ENCODE measurements at regions not wholly inside any gene's neighbourhood (a gene's known extent, or its start where the extent isn't known, plus 50 kb on each side); places are given as distances from the start of the nearest gene placed in this dataset.
A peak's percentile ranks its signal among the peaks of the same experiment; 100 is the strongest.

DNA sequence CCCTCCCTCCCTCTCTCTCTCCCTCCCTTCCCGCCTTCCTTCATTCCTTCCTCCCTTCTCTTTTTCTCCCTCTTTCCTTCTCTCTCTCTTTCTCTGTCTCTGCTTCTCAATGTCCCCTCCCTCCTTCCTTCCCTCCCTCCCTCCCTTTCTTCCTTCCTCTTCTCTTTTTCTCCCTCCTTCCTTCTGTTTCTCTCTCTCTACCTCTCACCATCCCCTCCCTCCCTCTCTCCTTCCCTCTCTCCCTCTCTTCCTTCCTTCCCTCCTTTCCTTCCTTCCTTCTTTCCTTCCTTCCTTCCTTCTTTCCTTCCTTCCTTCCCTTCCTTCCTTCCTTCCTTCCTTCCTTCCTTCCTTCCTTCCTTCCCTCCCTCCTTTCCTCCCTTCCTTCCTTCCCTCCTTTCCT is 504.6 kb downstream of the EPHA3 start:
- DNase-seq, result no peak
- Mint-ChIP-seq H3K4me3 (no peak overlapping the region), H3K9me3 (no peaks in the 10 kb centered on the region), H3K27me3 (ENCODE audit: low read depth, poor library complexity) (no peaks in the 10 kb centered on the region), H3K36me3 (ENCODE audit: low read depth) (no peaks in the 10 kb centered on the region), H3K4me1 (peaks cover 21% of the 10 kb centered on the region), H3K27ac (no peak overlapping the region)
- no peak for TF ChIP-seq CTCF (IDR thresholded peaks at IDR 0.05)

- H3K27me3 Mint-ChIP-seq (ENCODE audit: low read depth, poor library complexity), result no peaks in the 10 kb centered on the region
- peaks cover 29% of the 10 kb centered on the region for H3K4me1 Mint-ChIP-seq
- no peak overlapping the region for H3K4me3 Mint-ChIP-seq
- no peaks in the 10 kb centered on the region for H3K9me3 Mint-ChIP-seq
- no peak overlapping the region for H3K27ac Mint-ChIP-seq
- no peak for DNase-seq
- H3K36me3 Mint-ChIP-seq (ENCODE audit: low read depth), result no peaks in the 10 kb centered on the region
- TF ChIP-seq CTCF (IDR thresholded peaks at IDR 0.05), result no peak
Observed at GRCh38 chr3:89613241-89613640, 505.8 kb downstream of the EPHA3 start.

DNA sequence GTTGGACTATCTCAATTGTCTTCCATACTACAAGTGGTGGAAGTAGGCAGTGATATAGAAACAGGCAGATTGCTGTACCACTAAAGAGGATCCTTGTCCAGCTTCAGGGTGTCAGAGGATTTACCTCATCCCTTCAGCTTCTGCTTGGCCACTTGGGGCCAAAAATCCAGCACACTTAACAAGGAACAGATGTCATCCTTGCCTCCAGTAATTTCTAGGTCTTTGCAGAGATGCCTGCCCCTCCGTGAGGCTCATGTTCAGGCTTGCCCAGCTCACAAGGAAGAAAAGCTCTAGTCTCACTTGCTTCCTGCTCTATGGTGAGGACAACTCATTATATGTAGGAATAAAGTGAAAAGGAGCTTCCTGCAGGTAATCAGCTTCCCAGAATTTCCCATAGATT is 510.3 kb downstream of the EPHA3 start:
- no peak overlapping the region for H3K4me3 Mint-ChIP-seq
- peaks cover 30% of the 10 kb centered on the region for H3K4me1 Mint-ChIP-seq
- peak overlapping the region; percentile 78 for H3K27ac Mint-ChIP-seq
- no peaks in the 10 kb centered on the region for H3K27me3 Mint-ChIP-seq (ENCODE audit: low read depth, poor library complexity)
- no peaks in the 10 kb centered on the region for H3K9me3 Mint-ChIP-seq
- TF ChIP-seq CTCF (IDR thresholded peaks at IDR 0.05), result no peak
- DNase-seq, result no peak
- no peaks in the 10 kb centered on the region for H3K36me3 Mint-ChIP-seq (ENCODE audit: low read depth)

- Mint-ChIP-seq H3K4me1 (peaks cover 17% of the 10 kb centered on the region), H3K27ac (no peak overlapping the region), H3K4me3 (no peak overlapping the region), H3K27me3 (ENCODE audit: low read depth, poor library complexity) (no peaks in the 10 kb centered on the region), H3K36me3 (ENCODE audit: low read depth) (no peaks in the 10 kb centered on the region), H3K9me3 (no peaks in the 10 kb centered on the region)
- no peak for TF ChIP-seq CTCF (IDR thresholded peaks at IDR 0.05)
- DNase-seq, result no peak
Observed at GRCh38 chr3:89619263-89619662, 511.8 kb downstream of the EPHA3 start.

- Mint-ChIP-seq H3K4me1 (peaks cover 9% of the 10 kb centered on the region), H3K9me3 (no peaks in the 10 kb centered on the region), H3K27me3 (ENCODE audit: low read depth, poor library complexity) (no peaks in the 10 kb centered on the region), H3K4me3 (no peak overlapping the region), H3K36me3 (ENCODE audit: low read depth) (no peaks in the 10 kb centered on the region), H3K27ac (peak overlapping the region; percentile 37)
- TF ChIP-seq CTCF (IDR thresholded peaks at IDR 0.05), result no peak
- no peak for DNase-seq
Observed at GRCh38 chr3:89622063-89622700, 514.8 kb downstream of the EPHA3 start.

- Mint-ChIP-seq H3K27ac (no peak overlapping the region), H3K4me3 (no peak overlapping the region), H3K36me3 (ENCODE audit: low read depth) (no peaks in the 10 kb centered on the region), H3K27me3 (ENCODE audit: low read depth, poor library complexity) (peaks cover 2% of the 10 kb centered on the region), H3K9me3 (peaks cover 7% of the 10 kb centered on the region), H3K4me1 (peaks cover 8% of the 10 kb centered on the region)
- no peak for TF ChIP-seq CTCF (IDR thresholded peaks at IDR 0.05)
- no peak for DNase-seq
Observed at GRCh38 chr3:89624494-89624893, 517.1 kb downstream of the EPHA3 start.

Data from nephron progenitor cell (in vitro differentiated cells).